Nephron (organoid): ENCODE measurements at regions not wholly inside any gene's neighbourhood (a gene's known extent, or its start where the extent isn't known, plus 50 kb on each side); places are given as distances from the start of the nearest gene placed in this dataset.
"Not testable (repeated sequence)": the region's sequence is repeated elsewhere in the genome, so short reads cannot be mapped to it uniquely, and the experiment has no call there.

Experiments
- H3K27ac Mint-ChIP-seq, 3 experiments: 2 replicates each; pipeline ENCODE4 v1.8.0; 2020; ENCODE audit warnings: mixed read lengths in 3 of 3, mild to moderate bottlenecking in 2 of 3, moderate library complexity in 1 of 3
- H3K27me3 Mint-ChIP-seq: 2 replicates; pipeline ENCODE4 v1.8.0; 2021; ENCODE audit warnings: low read depth, mild to moderate bottlenecking, moderate library complexity, mixed read lengths
- H3K36me3 Mint-ChIP-seq: 2 replicates; pipeline ENCODE4 v1.8.0; 2020; ENCODE audit warnings: low read depth, mixed read lengths
- H3K4me1 Mint-ChIP-seq: 2 replicates; pipeline ENCODE4 v1.8.0; 2020; ENCODE audit warnings: mixed read lengths
- H3K4me3 Mint-ChIP-seq, 3 experiments: 2 replicates each; pipeline ENCODE4 v1.8.0; 2020; ENCODE audit warnings: mild to moderate bottlenecking in 3 of 3, mixed read lengths in 3 of 3, moderate library complexity in 2 of 3
- H3K9me3 Mint-ChIP-seq: 2 replicates; pipeline ENCODE4 v1.8.0; 2020; ENCODE audit warnings: mixed read lengths
- TF ChIP-seq, protein P1 (sequence below), 3 experiments: fragments of 200-600 bp; sonication (generic); IDR thresholded peaks; one replicate each; pipeline ENCODE4 v1.5.0; 2021; ENCODE audit warnings: antibody characterized with exemption in 3 of 3; ENCODE audit not compliant: unreplicated experiment in 3 of 3

GRCh38 chr7:68865351-68866199 is 732.7 kb upstream of the AUTS2 start:
- H3K36me3 Mint-ChIP-seq, result no peaks in the 10 kb centered on the region
- H3K4me1 Mint-ChIP-seq, result peaks cover 6% of the 10 kb centered on the region
- no peak overlapping the region for H3K27ac Mint-ChIP-seq
- TF ChIP-seq, protein P1, sequence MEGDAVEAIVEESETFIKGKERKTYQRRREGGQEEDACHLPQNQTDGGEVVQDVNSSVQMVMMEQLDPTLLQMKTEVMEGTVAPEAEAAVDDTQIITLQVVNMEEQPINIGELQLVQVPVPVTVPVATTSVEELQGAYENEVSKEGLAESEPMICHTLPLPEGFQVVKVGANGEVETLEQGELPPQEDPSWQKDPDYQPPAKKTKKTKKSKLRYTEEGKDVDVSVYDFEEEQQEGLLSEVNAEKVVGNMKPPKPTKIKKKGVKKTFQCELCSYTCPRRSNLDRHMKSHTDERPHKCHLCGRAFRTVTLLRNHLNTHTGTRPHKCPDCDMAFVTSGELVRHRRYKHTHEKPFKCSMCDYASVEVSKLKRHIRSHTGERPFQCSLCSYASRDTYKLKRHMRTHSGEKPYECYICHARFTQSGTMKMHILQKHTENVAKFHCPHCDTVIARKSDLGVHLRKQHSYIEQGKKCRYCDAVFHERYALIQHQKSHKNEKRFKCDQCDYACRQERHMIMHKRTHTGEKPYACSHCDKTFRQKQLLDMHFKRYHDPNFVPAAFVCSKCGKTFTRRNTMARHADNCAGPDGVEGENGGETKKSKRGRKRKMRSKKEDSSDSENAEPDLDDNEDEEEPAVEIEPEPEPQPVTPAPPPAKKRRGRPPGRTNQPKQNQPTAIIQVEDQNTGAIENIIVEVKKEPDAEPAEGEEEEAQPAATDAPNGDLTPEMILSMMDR (IDR thresholded peaks at IDR 0.05; ENCODE audit: unreplicated experiment in 3 of 3), result no peak
- H3K9me3 Mint-ChIP-seq, result peaks cover 8% of the 10 kb centered on the region
- peaks cover 21% of the 10 kb centered on the region for H3K27me3 Mint-ChIP-seq
- H3K4me3 Mint-ChIP-seq, result no peak overlapping the region

GRCh38 chr7:68866200-68866570 is 732.1 kb upstream of the AUTS2 start:
- Mint-ChIP-seq H3K27ac (no peak overlapping the region), H3K36me3 (no peaks in the 10 kb centered on the region), H3K9me3 (peaks cover 8% of the 10 kb centered on the region), H3K4me1 (peaks cover 4% of the 10 kb centered on the region), H3K27me3 (peaks cover 24% of the 10 kb centered on the region), H3K4me3 (no peak overlapping the region)
- TF ChIP-seq, protein P1 (IDR thresholded peaks at IDR 0.05; ENCODE audit: unreplicated experiment in 3 of 3), result no peak

DNA sequence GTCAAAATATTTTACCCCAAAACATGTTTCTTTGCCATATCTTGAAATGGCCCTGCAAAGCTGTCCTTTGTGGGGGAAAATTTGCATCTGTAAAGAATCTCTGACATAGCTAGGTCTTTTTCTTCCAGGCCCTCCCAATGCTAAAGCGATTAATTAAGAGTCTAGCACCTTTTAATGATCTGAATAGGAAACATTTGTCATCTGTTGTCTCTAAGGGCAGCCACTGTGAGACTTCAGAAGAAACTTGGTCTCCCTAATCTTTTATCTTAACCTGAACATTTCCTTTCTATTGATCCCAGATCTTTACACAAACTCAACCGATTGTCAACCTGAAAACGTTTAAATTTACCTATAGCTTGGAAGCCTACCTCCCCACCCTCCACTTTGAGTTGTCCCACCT is 731.6 kb upstream of the AUTS2 start:
- H3K27me3 Mint-ChIP-seq, result peaks cover 30% of the 10 kb centered on the region
- not testable (repeated sequence) for H3K4me1 Mint-ChIP-seq, H3K27ac Mint-ChIP-seq, H3K36me3 Mint-ChIP-seq, H3K9me3 Mint-ChIP-seq, H3K4me3 Mint-ChIP-seq

GRCh38 chr7:68868978-68869377 is 729.3 kb upstream of the AUTS2 start:
- TF ChIP-seq, protein P1 (IDR thresholded peaks at IDR 0.05; ENCODE audit: unreplicated experiment in 3 of 3), result no peak
- H3K36me3 Mint-ChIP-seq, result no peaks in the 10 kb centered on the region

DNA sequence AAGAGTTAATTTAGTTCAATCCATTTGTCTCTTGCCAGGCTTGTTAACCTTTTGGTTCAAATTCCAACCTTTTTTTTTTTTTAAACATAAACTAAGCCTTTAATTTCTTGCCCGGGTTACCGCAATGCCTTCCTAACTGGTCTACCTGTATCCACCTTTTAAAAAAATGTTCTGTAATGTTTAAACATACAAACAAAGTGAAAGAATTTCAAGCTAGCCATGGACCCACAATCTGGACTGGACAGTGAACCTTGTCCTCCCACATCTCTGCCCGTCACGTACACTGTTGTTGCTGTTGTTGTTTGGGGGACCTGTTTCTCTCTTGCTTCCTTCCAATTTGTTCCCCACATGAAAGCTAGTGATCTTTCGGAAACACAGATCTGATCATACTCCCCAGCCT is 724.7 kb upstream of the AUTS2 start:
- Mint-ChIP-seq H3K4me1 (no peaks in the 10 kb centered on the region), H3K27me3 (peaks cover 43% of the 10 kb centered on the region), H3K4me3 (no peak overlapping the region), H3K36me3 (no peaks in the 10 kb centered on the region), H3K27ac (peak overlapping the region in 1 of 3 experiments; percentile 5), H3K9me3 (peaks cover 3% of the 10 kb centered on the region)
- TF ChIP-seq, protein P1 (IDR thresholded peaks at IDR 0.05; ENCODE audit: unreplicated experiment in 3 of 3), result no peak

More at GRCh38 chr7:68868978-68869377, 729.3 kb upstream of the AUTS2 start:
- no peak overlapping the region for H3K4me3 Mint-ChIP-seq
- H3K9me3 Mint-ChIP-seq, result peaks cover 8% of the 10 kb centered on the region
- H3K4me1 Mint-ChIP-seq, result no peaks in the 10 kb centered on the region
- peaks cover 45% of the 10 kb centered on the region for H3K27me3 Mint-ChIP-seq
- H3K27ac Mint-ChIP-seq, result no peak overlapping the region

DNA sequence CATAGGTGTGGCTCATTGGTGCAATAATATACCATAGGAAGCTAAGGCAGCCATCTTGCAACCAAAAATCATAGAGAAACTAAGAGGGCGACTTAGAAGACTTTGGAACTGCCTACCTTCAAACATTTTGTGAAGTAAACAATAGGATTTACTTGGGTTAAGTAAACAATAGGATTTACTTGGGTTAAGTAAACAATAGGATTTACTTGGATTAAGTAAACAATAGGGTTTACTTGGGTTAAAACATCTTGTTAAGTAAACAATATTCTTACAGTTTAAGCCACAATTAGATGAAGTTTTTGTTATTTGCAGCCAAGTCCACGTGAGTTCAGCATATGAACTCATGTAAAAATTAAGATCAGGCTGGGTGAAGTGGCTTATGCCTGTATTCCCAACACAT is 722.4 kb upstream of the AUTS2 start:
- Mint-ChIP-seq H3K36me3 (no peaks in the 10 kb centered on the region), H3K9me3 (no peaks in the 10 kb centered on the region), H3K27ac (no peak overlapping the region), H3K4me1 (no peaks in the 10 kb centered on the region), H3K27me3 (peaks cover 24% of the 10 kb centered on the region), H3K4me3 (no peak overlapping the region)
- TF ChIP-seq, protein P1 (IDR thresholded peaks at IDR 0.05; ENCODE audit: unreplicated experiment in 3 of 3), result no peak

DNA sequence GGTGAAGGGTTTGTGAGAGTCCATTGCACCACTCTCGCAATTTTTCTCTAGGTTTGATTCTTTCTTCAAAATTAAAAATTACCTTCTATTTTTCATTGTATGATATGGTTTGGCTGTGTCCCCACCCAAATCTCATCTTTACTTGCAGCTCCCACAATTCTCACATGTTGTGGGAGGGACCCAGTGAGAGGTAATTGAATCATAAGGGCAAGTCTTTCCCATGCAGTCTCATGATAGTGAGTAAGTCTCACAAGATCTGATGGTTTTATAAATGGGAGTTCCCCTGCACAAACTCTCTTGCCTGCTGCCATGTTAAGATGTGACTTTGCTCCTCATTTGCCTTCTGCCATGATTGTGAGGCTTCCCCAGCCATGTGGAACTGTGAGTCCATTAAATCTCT is 711.2 kb upstream of the AUTS2 start:
- H3K27ac Mint-ChIP-seq, H3K36me3 Mint-ChIP-seq, H3K9me3 Mint-ChIP-seq, H3K4me3 Mint-ChIP-seq, H3K4me1 Mint-ChIP-seq: not testable (repeated sequence)
- H3K27me3 Mint-ChIP-seq, result peaks cover 17% of the 10 kb centered on the region
